ENCODE measurements at regions not wholly inside any gene's neighbourhood (a gene's known extent, or its start where the extent isn't known, plus 50 kb on each side); places are given as distances from the start of the nearest gene placed in this dataset.

- no peaks in the 10 kb centered on the region for H3K36me3 Mint-ChIP-seq (ENCODE audit: low read depth)
- no peak overlapping the region for H3K4me3 Mint-ChIP-seq
- peaks cover 3% of the 10 kb centered on the region for H3K27me3 Mint-ChIP-seq
- no peaks in the 10 kb centered on the region for H3K4me1 Mint-ChIP-seq (ENCODE audit: low read depth)
- no peaks in the 10 kb centered on the region for H3K9me3 Mint-ChIP-seq
- H3K27ac Mint-ChIP-seq, result no peak overlapping the region
Measured at GRCh38 chr5:175163586-175164275, 280.3 kb downstream of the DRD1 start.

GRCh38 chr5:175162036-175162435 lies 281.9 kb downstream of the DRD1 start:
- Mint-ChIP-seq H3K36me3 (ENCODE audit: low read depth) (no peaks in the 10 kb centered on the region), H3K4me1 (ENCODE audit: low read depth) (no peaks in the 10 kb centered on the region), H3K27ac (no peak overlapping the region), H3K27me3 (peaks cover 3% of the 10 kb centered on the region), H3K9me3 (no peaks in the 10 kb centered on the region), H3K4me3 (no peak overlapping the region)

- no peaks in the 10 kb centered on the region for H3K4me1 Mint-ChIP-seq (ENCODE audit: low read depth)
- H3K27ac Mint-ChIP-seq, result no peak overlapping the region
- H3K9me3 Mint-ChIP-seq, result no peaks in the 10 kb centered on the region
- H3K36me3 Mint-ChIP-seq (ENCODE audit: low read depth), result no peaks in the 10 kb centered on the region
- no peak overlapping the region for H3K4me3 Mint-ChIP-seq
- peaks cover 3% of the 10 kb centered on the region for H3K27me3 Mint-ChIP-seq
Measured at GRCh38 chr5:175159956-175160355, 284.0 kb downstream of the DRD1 start.

GRCh38 chr5:175148636-175149172 lies 295.3 kb downstream of the DRD1 start:
- H3K9me3 Mint-ChIP-seq, result peaks cover 17% of the 10 kb centered on the region
- H3K4me1 Mint-ChIP-seq (ENCODE audit: low read depth), result no peaks in the 10 kb centered on the region

GRCh38 chr5:175146733-175147132 lies 297.2 kb downstream of the DRD1 start:
- Mint-ChIP-seq H3K27me3 (peaks cover 3% of the 10 kb centered on the region), H3K4me1 (ENCODE audit: low read depth) (no peaks in the 10 kb centered on the region), H3K4me3 (no peak overlapping the region), H3K27ac (no peak overlapping the region), H3K36me3 (ENCODE audit: low read depth) (no peaks in the 10 kb centered on the region), H3K9me3 (peaks cover 12% of the 10 kb centered on the region)

More at GRCh38 chr5:175148636-175149172, 295.3 kb downstream of the DRD1 start:
- no peaks in the 10 kb centered on the region for H3K27me3 Mint-ChIP-seq
- no peak overlapping the region for H3K4me3 Mint-ChIP-seq
- no peaks in the 10 kb centered on the region for H3K36me3 Mint-ChIP-seq (ENCODE audit: low read depth)
- no peak overlapping the region for H3K27ac Mint-ChIP-seq

- Mint-ChIP-seq H3K4me1 (ENCODE audit: low read depth) (no peaks in the 10 kb centered on the region), H3K9me3 (peaks cover 26% of the 10 kb centered on the region), H3K27me3 (peaks cover 3% of the 10 kb centered on the region), H3K27ac (no peak overlapping the region), H3K36me3 (ENCODE audit: low read depth) (no peaks in the 10 kb centered on the region), H3K4me3 (no peak overlapping the region)
Measured at GRCh38 chr5:175141421-175141820, 302.6 kb downstream of the DRD1 start.

GRCh38 chr5:175133185-175133584 lies 310.8 kb downstream of the DRD1 start:
- Mint-ChIP-seq H3K9me3 (peaks cover 3% of the 10 kb centered on the region), H3K27me3 (no peaks in the 10 kb centered on the region), H3K27ac (no peak overlapping the region), H3K4me3 (no peak overlapping the region), H3K4me1 (ENCODE audit: low read depth) (no peaks in the 10 kb centered on the region), H3K36me3 (ENCODE audit: low read depth) (no peaks in the 10 kb centered on the region)

GRCh38 chr5:175131432-175131831 lies 312.6 kb downstream of the DRD1 start:
- Mint-ChIP-seq H3K9me3 (peaks cover 1% of the 10 kb centered on the region), H3K4me3 (no peak overlapping the region), H3K36me3 (ENCODE audit: low read depth) (no peaks in the 10 kb centered on the region), H3K27ac (no peak overlapping the region), H3K4me1 (ENCODE audit: low read depth) (no peaks in the 10 kb centered on the region), H3K27me3 (no peaks in the 10 kb centered on the region)

- Mint-ChIP-seq H3K27ac (no peak overlapping the region), H3K9me3 (no peaks in the 10 kb centered on the region), H3K36me3 (ENCODE audit: low read depth) (no peaks in the 10 kb centered on the region), H3K27me3 (no peaks in the 10 kb centered on the region), H3K4me1 (ENCODE audit: low read depth) (no peaks in the 10 kb centered on the region), H3K4me3 (no peak overlapping the region)
Measured at GRCh38 chr5:175129619-175130018, 314.4 kb downstream of the DRD1 start.

- Mint-ChIP-seq H3K27ac (no peak overlapping the region), H3K4me1 (ENCODE audit: low read depth) (no peaks in the 10 kb centered on the region), H3K27me3 (no peaks in the 10 kb centered on the region), H3K9me3 (no peaks in the 10 kb centered on the region), H3K36me3 (ENCODE audit: low read depth) (no peaks in the 10 kb centered on the region), H3K4me3 (no peak overlapping the region)
Measured at GRCh38 chr5:175129121-175129520, 314.9 kb downstream of the DRD1 start.

- H3K36me3 Mint-ChIP-seq (ENCODE audit: low read depth), result no peaks in the 10 kb centered on the region
- H3K4me3 Mint-ChIP-seq, result no peak overlapping the region
- no peaks in the 10 kb centered on the region for H3K4me1 Mint-ChIP-seq (ENCODE audit: low read depth)
- no peaks in the 10 kb centered on the region for H3K27me3 Mint-ChIP-seq
- no peak overlapping the region for H3K27ac Mint-ChIP-seq
- H3K9me3 Mint-ChIP-seq, result no peaks in the 10 kb centered on the region
Measured at GRCh38 chr5:175124821-175125220, 319.2 kb downstream of the DRD1 start.

GRCh38 chr5:175124251-175124813 lies 319.6 kb downstream of the DRD1 start:
- no peaks in the 10 kb centered on the region for H3K27me3 Mint-ChIP-seq
- no peaks in the 10 kb centered on the region for H3K36me3 Mint-ChIP-seq (ENCODE audit: low read depth)
- H3K4me3 Mint-ChIP-seq, result no peak overlapping the region
- no peaks in the 10 kb centered on the region for H3K4me1 Mint-ChIP-seq (ENCODE audit: low read depth)
- no peaks in the 10 kb centered on the region for H3K9me3 Mint-ChIP-seq
- H3K27ac Mint-ChIP-seq, result no peak overlapping the region

- Mint-ChIP-seq H3K36me3 (ENCODE audit: low read depth) (no peaks in the 10 kb centered on the region), H3K27me3 (no peaks in the 10 kb centered on the region), H3K9me3 (no peaks in the 10 kb centered on the region), H3K4me1 (ENCODE audit: low read depth) (no peaks in the 10 kb centered on the region), H3K4me3 (no peak overlapping the region), H3K27ac (no peak overlapping the region)
Measured at GRCh38 chr5:175123542-175123941, 320.4 kb downstream of the DRD1 start.

GRCh38 chr5:175121457-175121856 lies 322.5 kb downstream of the DRD1 start:
- H3K27me3 Mint-ChIP-seq, result no peaks in the 10 kb centered on the region
- no peaks in the 10 kb centered on the region for H3K4me1 Mint-ChIP-seq (ENCODE audit: low read depth)
- no peak overlapping the region for H3K4me3 Mint-ChIP-seq
- H3K36me3 Mint-ChIP-seq (ENCODE audit: low read depth), result no peaks in the 10 kb centered on the region
- H3K27ac Mint-ChIP-seq, result no peak overlapping the region
- H3K9me3 Mint-ChIP-seq, result no peaks in the 10 kb centered on the region

GRCh38 chr5:175120412-175120811 lies 323.6 kb downstream of the DRD1 start:
- Mint-ChIP-seq H3K9me3 (no peaks in the 10 kb centered on the region), H3K4me3 (no peak overlapping the region), H3K36me3 (ENCODE audit: low read depth) (no peaks in the 10 kb centered on the region), H3K27ac (no peak overlapping the region), H3K4me1 (ENCODE audit: low read depth) (no peaks in the 10 kb centered on the region), H3K27me3 (no peaks in the 10 kb centered on the region)

Measured in stimulated activated naive CD8-positive, alpha-beta T cell treated with anti-CD3 and anti-CD28 coated beads, Interleukin-15, Interleukin-2, amounts not matched to agents 100 ng/mL and 50 ng/mL, for 24 hours (primary cell).